Aorta (tissue), 5 donors: ENCODE measurements at regions not wholly inside any gene's neighbourhood (a gene's known extent, or its start where the extent isn't known, plus 50 kb on each side); places are given as distances from the start of the nearest gene placed in this dataset.
"Not testable (repeated sequence)": the region's sequence is repeated elsewhere in the genome, so short reads cannot be mapped to it uniquely, and the experiment has no call there.

ENCODE experiments used
- ATAC-seq: fragments of 200-7000 bp; cut with Tn5 transposase; one replicate; pipeline ENCODE4 v1.9.1; 2022; ENCODE audit warnings: moderate library complexity; ENCODE audit not compliant: low FRiP score
- DNase-seq, 2 donors: peaks; one replicate each; pipeline ENCODE4 v3.0.0-alpha.2; 2020
- H3K27ac ChIP-seq, 2 donors: one replicate each; pipeline ENCODE4 v1.5.1; 2013; ENCODE audit warnings: low read length in 2 of 2, mild to moderate bottlenecking in 2 of 2, moderate library complexity in 2 of 2, control low read depth in 1 of 2, inconsistent platforms in 1 of 2, low read depth in 1 of 2
- H3K27me3 ChIP-seq, 2 donors: one replicate each; pipeline ENCODE4 v1.6.1; 2013; ENCODE audit warnings: control low read depth in 1 of 2, low read length in 1 of 2, mild to moderate bottlenecking in 1 of 2, moderate library complexity in 1 of 2; ENCODE audit not compliant: insufficient read depth in 2 of 2, control insufficient read depth in 1 of 2
- H3K36me3 ChIP-seq, 2 donors: one replicate each; pipeline ENCODE4 v1.6.1; 2013; ENCODE audit warnings: control low read depth in 1 of 2, low read length in 1 of 2, mild to moderate bottlenecking in 1 of 2; ENCODE audit not compliant: insufficient read depth in 2 of 2, control insufficient read depth in 1 of 2
- H3K4me1 ChIP-seq, 2 donors: one replicate each; pipeline ENCODE4 v1.6.1; 2013; ENCODE audit warnings: low read length in 2 of 2, control low read depth in 1 of 2, mild to moderate bottlenecking in 1 of 2, moderate library complexity in 1 of 2; ENCODE audit not compliant: insufficient read depth in 2 of 2, control insufficient read depth in 1 of 2
- H3K4me3 ChIP-seq, 2 donors: one replicate each; pipeline ENCODE4 v1.5.1; 2013; ENCODE audit warnings: low read length in 2 of 2, control low read depth in 1 of 2, mild to moderate bottlenecking in 1 of 2
- H3K9me3 ChIP-seq: one replicate; pipeline ENCODE4 v1.6.1; 2013; ENCODE audit warnings: mild to moderate bottlenecking, low read length; ENCODE audit not compliant: control insufficient read depth
- WGBS, 2 donors: extraction: QIAGEN DNeasy Blood & Tissue Kit; methylation state at CpG; one replicate each; pipeline ENCODE4 v1.1.7; 2013; 5-methylcytosine and 5-hydroxymethylcytosine counted together
- intact Hi-C, 2 donors: fragments of 100-400 bp; cut with DNase I; formaldehyde crosslinking; loops; one replicate each; pipeline versions ENCODE4 v1.14.2 to v1.15.0; 2022
- donor health status: healthy with polysubstance abuse.
- donor health status: Bipolar disorder and iron deficiency.
- donor health status: DM: no; HTN: no; CAD: no.
- donor health status: DM: no; HTN: no; CAD: no.
- donor health status: DM: yes; HTN: yes; CAD: no.

DNA sequence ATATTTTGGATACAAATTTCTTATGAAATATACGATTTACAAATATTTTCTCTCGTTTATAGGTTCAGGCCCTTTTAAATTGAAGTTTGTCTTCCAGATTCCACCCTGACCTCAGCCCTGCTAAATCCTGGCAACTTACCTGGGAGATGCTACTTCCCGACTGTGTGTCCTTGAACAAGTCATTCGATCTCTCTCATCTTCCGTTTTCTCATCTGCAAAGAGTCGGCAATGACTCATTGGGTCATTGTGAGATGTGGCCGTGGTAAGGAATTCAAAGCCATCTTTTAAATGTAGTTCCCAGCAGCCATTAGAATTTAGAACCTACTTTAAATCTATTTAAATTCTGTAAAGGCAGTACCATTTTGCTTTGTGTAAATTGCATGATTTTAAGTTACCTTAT is 72.5 kb downstream of the LHX2 start:
- ATAC-seq (no peak), DNase-seq (no peak)
- no peaks in the 10 kb centered on the region for H3K36me3 ChIP-seq
- no peak overlapping the region for H3K27ac ChIP-seq
- no peak overlapping the region for H3K4me3 ChIP-seq
- H3K9me3 ChIP-seq = peaks cover 6% of the 10 kb centered on the region
- 79% methylated on average over 7 of the region's 7 CpGs for WGBS, 2 donors
- no peaks in the 10 kb centered on the region for H3K27me3 ChIP-seq
- no peaks in the 10 kb centered on the region for H3K4me1 ChIP-seq
- intact Hi-C loops = no loop called here

DNA sequence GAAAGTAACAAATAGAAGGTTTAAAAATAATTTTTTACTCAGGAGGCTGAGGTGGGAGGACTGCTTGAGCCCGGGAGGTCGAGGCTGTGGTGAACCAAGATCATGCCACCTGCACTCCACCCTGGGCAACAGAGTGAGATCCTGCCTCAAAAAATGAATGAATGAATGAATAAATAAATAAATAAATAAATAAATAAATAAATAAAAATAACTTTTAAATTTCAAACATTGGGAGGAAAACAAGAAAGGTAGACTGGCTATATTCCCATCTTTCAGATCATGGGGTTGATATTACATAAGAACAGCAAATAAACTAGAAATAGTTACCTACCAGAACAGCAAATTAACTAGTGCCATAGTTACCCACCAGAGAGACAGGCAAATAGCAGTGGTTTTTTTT is 75.7 kb downstream of the LHX2 start:
- Histone ChIP-seq H3K27ac (no peak overlapping the region), H3K36me3 (no peaks in the 10 kb centered on the region), H3K27me3 (no peaks in the 10 kb centered on the region), H3K9me3 (peaks cover 8% of the 10 kb centered on the region), H3K4me1 (no peaks in the 10 kb centered on the region), H3K4me3 (no peak overlapping the region)
- no peak for DNase-seq
- intact Hi-C loops = no loop called here
- WGBS, 2 donors = 93 to 98% methylated on average over 2 of the region's 2 CpGs
- ATAC-seq = no peak

DNA sequence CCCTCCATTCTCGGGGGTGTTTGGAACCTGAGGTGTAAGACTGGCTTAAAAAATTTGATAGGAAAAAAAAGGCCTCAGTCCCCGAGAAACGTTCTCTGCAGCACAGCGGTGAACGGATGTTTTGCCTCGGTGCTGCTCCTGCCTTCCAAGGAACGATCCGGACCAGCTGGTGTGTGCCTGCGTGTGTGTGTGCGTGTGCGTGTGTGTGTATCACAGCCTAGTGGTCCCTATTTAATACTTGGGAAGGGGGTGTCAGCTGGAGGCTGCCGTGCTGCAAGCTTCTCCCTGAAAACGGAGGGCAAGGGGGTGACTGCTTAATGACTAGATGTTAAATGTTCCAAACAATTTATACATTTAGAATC is 76.9 kb downstream of the LHX2 start:
- Histone ChIP-seq H3K4me3 (no peak overlapping the region), H3K36me3 (no peaks in the 10 kb centered on the region), H3K27me3 (no peaks in the 10 kb centered on the region), H3K27ac (no peak overlapping the region), H3K4me1 (no peaks in the 10 kb centered on the region), H3K9me3 (peaks cover 6% of the 10 kb centered on the region)
- ATAC-seq (no peak), DNase-seq (no peak)
- intact Hi-C loops = no loop called here
- 55 to 59% methylated on average over 13 of the region's 13 CpGs for WGBS, 2 donors

DNA sequence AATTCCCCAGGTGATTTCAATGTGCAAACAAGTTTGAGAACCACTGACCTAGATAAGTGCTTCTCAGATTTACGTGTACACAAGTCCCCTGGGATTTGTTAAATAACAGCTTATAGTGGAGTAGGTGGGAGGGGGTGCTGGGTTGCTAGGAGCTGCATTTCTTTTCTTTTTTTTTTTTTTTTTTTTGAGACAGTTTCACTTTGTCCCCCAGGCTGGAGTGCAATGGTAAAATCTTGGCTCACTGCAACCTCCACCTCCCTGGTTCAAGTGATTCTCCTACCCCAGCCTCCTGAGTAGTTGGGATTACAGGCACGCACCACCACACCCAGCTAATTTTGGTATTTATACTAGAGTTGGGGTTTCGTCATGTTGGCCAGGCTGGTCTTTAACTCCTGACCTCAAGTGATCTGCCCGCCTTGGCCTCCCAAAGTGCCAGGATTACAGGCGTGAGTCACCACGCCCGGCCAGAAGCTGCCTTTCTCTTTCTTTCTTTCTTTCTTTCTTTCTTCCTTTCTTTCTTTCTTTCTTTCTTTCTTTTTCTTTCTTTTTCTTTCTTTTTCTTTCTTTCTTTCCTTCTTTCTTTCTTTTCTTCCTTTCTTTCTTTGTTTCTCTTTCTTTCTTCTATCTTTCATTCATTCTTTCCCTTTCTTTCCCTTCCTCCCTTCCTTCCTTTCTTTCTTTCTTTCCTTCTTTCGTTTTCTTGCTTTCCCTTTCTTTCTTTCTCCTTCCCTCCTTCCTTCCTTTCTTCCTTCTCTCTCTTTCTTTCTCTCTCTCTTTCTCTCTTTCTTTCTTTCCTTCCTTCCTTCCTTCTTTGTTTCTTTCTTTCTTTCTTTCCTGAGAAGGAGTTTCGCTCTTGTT is 78.3 kb downstream of the LHX2 start:
- H3K27ac ChIP-seq, H3K4me3 ChIP-seq, ATAC-seq, H3K27me3 ChIP-seq, DNase-seq, H3K4me1 ChIP-seq, H3K9me3 ChIP-seq, intact Hi-C loops, H3K36me3 ChIP-seq: not testable (repeated sequence)
- 71 to 82% methylated on average over 9 of the region's 9 CpGs for WGBS, 2 donors

DNA sequence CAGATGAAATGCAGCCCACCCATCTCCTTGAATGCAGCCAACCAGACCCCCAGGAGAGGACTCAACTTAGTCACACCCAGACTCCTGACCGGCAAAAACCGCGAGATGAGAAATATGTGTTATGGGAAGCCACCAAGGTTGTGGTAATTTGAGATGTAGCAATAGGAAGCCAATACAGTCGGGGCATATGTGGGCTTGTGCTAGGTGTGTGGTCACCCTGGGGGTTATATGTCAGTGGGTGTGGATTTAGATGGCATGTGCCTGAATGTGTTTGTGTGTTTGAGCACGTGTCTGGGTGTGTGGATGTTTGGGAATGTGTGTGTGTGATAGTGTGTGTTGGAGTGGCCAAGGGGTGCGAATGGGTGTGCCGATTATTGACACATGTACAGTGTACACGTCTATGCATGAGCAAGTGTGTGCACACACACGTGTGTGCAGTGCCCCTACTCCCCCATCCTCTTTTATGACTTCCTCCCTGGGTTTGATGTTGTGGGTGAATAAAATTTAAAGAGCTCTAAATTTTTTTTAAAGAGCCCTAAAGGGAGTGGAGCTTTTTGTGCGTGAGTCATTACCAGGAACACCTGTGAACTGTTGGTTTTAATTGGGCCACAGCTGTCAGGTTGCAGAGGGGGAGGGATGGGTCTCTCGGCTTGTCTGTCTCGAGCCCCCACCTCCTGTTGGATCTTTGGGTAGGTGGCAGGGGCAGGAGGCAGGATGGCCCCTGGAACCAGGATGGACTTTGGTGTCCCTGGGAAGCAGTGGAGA is 86.8 kb downstream of the LHX2 start:
- WGBS, 2 donors = 61 to 64% methylated on average over 12 of the region's 12 CpGs
- H3K4me1 ChIP-seq = no peaks in the 10 kb centered on the region
- no peak overlapping the region for H3K27ac ChIP-seq
- no peaks in the 10 kb centered on the region for H3K36me3 ChIP-seq
- H3K4me3 ChIP-seq = no peak overlapping the region
- intact Hi-C loops = no loop called here
- no peaks in the 10 kb centered on the region for H3K27me3 ChIP-seq
- no peaks in the 10 kb centered on the region for H3K9me3 ChIP-seq
- DNase-seq = no peak
- ATAC-seq = no peak

DNA sequence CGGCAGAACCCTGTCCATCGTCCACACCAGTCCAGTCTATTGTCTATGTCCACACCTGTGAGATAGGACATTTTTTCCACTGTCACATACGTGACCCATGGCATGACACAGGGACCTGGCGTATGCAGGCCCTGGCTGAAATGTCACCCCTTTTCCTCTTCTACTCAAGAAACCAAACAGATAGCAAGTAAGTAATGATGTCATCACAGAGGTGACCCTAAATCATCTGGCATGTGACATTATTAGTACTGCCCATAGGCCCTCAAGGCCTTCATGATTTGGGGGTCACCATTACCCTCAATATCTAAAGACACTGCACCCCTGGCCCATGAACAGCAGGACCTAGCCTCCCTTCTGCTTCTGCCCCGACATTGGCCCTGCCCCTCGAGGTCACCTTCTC is 88.3 kb downstream of the LHX2 start:
- no peaks in the 10 kb centered on the region for H3K4me1 ChIP-seq
- no peaks in the 10 kb centered on the region for H3K9me3 ChIP-seq
- intact Hi-C loops = no loop called here
- H3K36me3 ChIP-seq = no peaks in the 10 kb centered on the region
- H3K4me3 ChIP-seq = no peak overlapping the region
- no peak for DNase-seq
- ATAC-seq = no peak
- 76 to 86% methylated on average over 6 of the region's 6 CpGs for WGBS, 2 donors
- no peak overlapping the region for H3K27ac ChIP-seq
- H3K27me3 ChIP-seq = no peaks in the 10 kb centered on the region

DNA sequence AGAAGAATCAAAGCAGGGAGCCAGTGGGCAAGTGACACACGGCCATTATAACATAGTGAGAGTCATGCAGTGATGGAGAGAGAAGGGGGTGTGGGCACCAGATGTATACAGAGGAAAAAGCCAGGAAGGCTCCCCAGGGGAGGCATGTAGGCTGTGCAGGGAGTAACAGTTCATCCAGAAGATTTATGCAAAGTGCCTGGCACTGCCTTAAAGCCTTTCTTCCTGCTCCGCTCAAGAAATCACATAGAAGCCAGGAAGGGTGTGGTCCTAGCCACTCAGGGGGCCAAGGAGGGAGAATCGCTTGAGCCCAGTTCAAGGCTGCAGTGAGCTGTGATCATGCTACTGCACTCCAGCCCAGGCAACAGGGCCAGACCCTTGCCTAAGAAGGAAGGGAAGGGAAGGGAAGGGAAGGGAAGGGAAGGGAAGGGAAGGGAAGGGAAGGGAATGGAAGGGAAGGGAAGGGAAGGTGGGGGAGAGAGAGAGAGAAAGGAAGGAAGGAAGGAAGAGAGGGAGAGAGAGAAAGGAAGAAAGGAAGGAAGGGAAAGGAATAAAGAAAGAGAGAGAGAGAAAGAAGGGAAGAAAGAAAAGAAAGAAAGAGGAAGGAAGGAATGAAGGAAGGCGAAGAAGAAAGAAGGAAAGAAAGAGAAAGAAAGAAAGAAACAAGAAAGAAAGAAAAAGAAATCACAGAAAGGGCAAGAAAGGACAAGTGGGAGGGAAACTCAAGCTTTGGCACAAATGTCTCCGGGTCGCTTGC is 89.8 kb downstream of the LHX2 start:
- intact Hi-C loops = no loop called here
- no peak overlapping the region for H3K4me3 ChIP-seq
- WGBS, 2 donors = 45 to 61% methylated on average over 6 of the region's 6 CpGs
- H3K27me3 ChIP-seq = no peaks in the 10 kb centered on the region
- DNase-seq = no peak
- ATAC-seq = no peak
- H3K9me3 ChIP-seq = no peaks in the 10 kb centered on the region
- H3K4me1 ChIP-seq = no peaks in the 10 kb centered on the region
- no peaks in the 10 kb centered on the region for H3K36me3 ChIP-seq
- H3K27ac ChIP-seq = no peak overlapping the region

DNA sequence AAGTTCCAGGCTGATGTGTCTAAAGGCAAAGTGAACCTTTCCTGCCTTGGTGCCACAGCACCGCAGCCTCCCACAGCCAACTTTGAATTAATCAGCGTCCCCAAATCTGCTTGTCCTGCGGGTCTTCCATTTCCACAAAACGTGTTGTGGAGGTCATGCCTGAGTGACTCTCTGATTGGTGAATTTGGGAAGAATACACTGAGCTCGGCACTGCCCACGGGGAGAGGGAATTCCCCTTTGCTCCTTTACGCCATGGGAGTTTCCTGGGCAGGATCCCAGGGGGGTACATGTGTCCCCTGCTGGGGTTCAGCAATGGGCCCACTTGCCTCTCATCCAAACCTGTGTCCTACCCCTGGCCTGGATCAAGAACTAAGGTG is 90.4 kb downstream of the LHX2 start:
- ATAC-seq (no peak), DNase-seq (no peak)
- Histone ChIP-seq H3K27ac (no peak overlapping the region), H3K4me1 (no peaks in the 10 kb centered on the region), H3K27me3 (no peaks in the 10 kb centered on the region), H3K36me3 (no peaks in the 10 kb centered on the region), H3K4me3 (no peak overlapping the region), H3K9me3 (no peaks in the 10 kb centered on the region)
- 37 to 42% methylated on average over 7 of the region's 7 CpGs for WGBS, 2 donors
- intact Hi-C loops = no loop called here
